Renal pelvis (tissue), 1 donor: ENCODE measurements at regions not wholly inside any gene's neighbourhood (a gene's known extent, or its start where the extent isn't known, plus 50 kb on each side); places are given as distances from the start of the nearest gene placed in this dataset.

Source experiments
- DNase-seq: peaks from one replicate; pipeline ENCODE4 v3.0.0-alpha.2; 2013

DNA sequence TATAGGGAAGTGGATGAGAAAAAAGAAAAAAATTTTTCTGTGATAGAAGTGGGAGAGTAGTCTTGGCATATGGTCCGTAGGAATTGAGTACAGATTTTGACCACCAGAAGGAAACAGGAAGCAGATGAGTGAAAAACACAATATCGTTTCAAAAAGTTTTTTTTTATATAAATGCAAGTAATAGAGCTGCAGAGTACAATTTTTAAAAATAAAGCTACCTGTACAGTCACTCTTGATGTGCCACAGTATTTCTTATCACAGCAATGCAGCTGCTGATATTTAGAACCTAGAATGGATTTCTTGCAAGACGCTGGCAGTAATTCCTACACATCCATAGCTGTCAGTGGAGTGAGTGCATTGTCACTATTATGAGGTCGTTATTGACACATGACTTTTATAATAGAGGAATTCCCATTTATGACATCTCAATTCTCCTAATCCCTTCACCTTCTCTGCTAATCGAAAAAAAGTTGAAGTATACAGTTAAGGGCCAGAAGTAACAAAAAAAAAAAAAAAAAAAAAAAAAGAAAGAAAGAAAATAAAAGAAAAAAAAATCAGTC, 477.7 kb downstream of the TAF11L14 start:
- no peak for DNase-seq

DNA sequence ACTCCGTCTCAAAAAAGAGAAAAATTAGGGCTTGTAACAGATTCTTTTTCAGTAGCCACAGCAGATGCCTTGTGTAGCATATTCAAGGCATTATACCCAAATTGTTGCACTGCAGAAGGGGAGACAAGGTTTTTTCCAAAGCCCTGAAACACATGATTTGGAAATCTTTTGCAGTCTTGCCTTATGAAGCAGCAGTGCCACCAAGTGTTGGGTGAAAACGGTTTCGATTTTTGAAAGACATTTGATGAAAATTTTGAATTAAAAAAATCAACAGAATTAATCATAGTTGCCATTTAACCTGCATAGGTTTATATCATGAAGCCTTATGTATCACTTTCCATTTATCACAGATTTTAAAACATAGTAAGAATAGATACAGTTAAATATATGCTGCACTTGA, 479.5 kb downstream of the TAF11L14 start:
- DNase-seq, result peak; percentile 11

DNA sequence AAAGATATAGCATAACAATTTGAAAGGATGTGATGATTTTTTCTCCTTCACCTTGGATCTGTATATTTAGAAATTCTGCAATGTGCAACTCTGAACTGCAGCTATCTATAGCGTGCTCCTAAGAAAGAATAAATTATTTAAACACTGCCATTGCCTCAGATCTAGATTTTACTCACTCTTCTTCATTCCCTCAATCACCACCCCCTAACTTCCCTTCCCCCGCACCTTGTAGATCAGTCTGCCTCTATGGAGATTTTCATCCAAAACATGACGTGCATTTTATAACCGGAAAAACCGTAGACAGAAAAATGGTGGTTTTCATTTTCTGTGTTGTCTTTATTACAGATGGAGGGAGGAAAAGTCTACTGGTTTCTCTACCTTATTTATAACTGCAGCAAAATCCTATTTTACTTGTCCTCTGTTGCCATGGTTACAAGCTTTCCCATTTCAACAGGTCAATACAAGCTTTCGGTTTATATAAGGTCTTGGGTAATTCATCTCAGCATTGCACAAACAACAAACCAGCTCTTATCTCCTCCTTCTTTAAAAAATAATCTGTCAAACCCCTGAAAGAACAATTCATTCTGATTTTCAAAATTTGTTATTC, 480.0 kb downstream of the TAF11L14 start:
- no peak for DNase-seq

DNA sequence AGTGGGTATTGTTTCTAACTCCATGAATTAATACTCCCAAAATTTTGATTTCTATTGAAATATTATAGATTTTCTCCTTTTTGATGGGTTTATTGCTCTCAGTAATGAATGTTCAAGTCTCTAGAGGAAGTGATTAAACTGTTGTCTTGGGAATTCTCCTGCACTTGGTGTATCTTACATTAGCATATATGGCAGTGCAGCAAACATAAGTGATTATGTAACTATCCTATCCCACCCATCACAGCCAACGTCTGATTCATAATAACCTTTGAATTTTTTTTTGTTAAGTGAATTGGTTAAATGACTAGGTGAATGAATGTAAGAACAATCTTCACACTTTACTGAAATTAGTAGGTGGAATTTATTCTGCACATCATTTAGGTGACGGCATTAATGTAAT, 483.7 kb downstream of the TAF11L14 start:
- DNase-seq, result no peak

DNA sequence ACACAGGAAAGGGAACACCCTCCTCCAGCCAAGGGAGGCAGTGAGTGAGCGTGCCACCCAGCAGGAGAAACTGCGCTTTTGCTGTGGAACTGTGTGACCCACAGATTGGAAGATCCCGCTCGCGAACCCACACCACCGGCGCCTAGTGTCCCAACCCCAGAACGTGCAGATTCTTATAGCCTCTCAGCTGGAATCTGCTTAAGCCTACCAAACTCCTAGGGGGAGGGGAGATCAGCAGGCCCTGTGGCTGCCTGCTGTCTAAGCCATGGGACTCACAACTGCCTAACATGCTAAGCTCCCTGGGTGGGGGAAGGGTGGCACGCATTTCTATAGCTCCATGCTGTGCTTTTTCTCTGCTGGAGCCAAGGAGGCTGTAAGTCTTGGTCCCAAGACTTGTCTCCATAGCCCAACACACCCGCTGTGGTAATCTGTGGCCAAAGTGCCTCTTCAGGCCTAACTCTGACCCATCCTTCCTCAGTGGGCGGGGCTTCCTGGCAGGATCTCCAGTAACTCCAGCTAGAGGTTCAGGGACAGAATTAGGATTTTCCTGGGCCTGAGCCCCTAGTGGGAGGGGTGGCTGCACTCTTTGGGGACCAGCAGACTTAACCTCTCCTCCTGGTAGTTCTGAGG, 485.0 kb downstream of the TAF11L14 start:
- DNase-seq, result no peak

DNA sequence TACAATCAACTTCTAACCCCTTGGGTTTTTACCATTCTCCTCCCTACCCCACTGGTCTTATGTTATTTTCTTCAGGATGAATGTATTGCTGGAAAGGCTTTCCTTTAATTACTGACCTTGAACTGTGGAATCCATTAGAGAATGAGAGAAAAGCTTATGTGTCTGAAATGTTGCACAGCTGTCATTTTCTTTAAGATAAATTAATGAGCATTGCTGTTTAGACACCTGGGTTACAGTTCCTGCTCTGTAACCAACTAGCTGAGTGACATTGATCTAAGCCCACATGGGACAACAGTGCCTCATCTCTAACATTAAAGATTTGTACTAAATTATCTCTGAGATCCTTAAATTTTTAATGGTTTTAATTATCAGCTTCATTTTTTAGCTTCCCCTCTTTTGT, 507.0 kb downstream of the TAF11L14 start:
- DNase-seq, result no peak

DNA sequence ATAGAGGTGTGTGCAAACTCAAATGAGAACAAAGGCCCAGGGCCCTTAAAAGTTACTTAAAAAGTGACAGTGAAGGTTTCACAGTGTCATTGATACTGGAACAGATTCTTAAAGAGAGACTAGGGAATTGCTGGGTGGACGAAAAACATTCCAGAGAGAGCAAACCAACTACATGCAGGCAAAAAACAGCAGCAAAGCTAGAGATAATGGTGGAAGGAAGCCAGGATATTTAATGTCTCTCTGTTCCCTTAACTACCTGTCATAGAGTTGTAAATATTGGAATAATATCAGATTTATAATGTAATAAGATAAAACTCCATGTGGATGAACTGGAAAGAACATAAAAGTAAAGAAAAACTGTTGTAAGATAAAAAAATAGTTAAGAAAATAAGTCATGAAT, 508.6 kb downstream of the TAF11L14 start:
- no peak for DNase-seq

DNA sequence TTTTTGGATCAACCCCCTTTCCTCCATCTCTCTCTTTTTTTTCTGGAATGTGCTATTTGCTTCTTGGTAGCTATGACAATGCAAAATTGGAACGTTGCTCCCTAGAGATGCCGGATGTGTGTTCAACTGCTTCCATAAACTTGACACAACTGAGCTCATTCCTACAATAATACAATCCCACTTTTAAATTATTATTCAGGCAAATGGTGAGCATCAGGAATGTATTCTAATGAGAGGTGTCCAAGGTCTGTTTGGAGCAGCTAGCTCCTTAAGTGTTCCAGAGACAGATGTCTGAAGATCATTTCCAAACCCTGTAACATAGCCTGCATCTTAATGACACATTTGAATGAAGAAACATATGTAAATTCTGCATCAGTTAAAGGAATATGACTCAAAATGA, 518.4 kb downstream of the TAF11L14 start:
- DNase-seq, result no peak

DNA sequence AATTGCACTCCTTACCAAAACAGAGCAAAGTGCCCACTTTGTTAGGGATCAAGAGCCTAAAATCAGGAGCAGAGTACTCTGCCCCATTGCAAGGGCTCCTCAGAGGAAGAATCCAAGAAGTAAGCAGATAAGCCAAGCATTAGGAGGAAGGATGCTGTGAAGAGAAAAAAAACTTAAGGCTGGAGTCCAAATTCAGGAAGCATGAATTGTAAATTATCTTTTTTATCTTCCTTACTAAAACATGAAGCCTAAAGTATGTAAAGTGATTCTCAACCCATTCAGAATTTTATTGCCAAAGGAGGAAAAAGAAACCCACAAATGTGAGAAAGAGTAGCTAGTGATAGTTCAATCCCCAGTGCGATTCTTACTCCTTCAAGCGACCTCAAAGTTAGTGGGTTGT, 523.9 kb downstream of the TAF11L14 start:
- DNase-seq, result no peak

DNA sequence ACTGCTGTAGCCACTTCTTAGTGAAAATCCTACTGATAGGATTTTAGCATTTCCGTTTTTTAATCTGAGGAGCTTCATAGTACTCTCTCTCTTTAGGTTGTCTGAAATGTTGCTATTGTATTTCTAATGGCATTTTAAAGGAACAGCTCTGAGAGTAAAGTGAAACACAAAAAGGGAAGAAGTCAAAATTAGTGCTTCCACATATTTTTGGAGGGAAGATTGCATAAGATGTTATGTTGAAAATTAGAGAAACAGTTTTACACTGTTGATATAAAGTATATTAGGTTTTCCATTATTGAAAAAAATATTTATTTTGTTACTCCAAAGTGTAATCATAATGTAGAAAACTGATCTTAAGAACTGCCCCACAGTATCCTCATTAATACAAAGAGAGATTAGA, 525.1 kb downstream of the TAF11L14 start:
- no peak for DNase-seq

DNA sequence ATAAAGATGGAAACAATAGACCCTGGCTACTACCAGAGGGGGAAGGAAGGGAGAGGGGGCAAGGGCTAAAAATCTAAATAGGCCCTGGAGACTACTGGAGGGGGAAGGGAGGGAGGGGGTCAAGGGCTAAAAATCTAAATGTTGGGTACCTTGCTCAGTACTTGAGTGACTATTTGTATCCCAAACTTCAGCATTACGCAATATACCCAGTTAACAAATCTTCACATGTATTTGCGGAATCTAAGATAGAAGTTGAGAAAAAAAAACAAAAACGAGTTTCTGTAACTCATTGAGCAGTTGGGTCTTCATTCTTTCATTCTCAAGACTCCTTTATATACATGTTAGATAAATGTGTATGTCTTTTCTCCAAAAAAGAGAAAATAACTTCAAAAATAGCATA, 537.4 kb downstream of the TAF11L14 start:
- no peak for DNase-seq

DNA sequence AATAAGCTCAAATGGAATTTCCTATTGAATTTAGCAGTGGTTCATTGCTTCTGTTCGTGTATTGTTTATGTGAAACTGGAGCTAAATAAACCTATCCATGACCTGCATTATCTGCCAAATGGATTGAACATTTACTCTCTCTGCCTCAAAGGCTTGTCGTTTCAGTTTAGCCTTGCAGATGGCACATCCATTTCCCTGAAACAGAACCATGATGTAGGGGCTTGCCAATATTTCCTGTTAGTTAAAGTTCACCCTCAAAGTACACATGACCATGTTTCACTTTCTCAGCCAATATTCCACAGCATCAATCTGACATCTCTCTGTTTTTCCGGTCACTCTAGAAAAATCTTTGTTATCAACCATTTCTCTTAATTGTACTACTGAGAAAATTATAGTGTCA, 545.3 kb downstream of the TAF11L14 start:
- DNase-seq, result no peak

DNA sequence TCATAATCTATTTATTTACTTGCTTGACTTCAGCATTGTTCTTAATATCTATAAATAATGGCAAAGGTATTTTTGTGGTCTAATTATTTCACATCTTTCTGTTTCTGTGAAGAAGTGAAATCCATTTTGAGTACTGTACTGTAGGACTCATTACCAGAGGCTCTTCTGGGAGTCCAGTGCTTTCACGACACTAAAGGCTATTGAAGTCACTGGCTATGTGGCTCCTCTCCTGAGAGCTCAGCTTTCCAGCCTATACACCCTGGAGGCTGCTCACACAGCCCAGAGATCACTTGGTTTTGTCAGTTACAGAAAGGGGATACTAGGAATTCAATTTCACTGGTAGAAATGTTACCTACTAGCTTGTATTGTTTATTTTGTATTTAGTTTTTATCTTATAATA, 547.3 kb downstream of the TAF11L14 start:
- DNase-seq, result no peak

DNA sequence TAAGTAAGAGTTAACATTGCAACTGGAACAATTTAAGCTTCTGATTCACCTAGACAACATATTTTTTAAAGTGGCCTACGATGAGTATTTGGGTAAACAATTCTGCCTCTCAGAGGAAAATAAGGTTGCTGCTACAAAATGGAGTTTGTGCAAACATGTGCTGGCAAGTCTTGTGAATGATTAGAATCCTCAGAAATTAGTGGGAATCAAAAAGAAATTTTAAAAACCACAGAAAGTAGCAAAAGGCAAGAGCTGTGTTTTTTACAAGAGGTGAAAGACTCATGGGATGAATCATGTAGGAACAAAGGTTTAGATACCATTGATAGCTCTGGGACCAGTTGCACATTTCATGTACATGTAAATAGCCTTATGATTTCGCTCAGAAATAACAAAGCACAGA, 561.6 kb downstream of the TAF11L14 start:
- DNase-seq, result no peak

DNA sequence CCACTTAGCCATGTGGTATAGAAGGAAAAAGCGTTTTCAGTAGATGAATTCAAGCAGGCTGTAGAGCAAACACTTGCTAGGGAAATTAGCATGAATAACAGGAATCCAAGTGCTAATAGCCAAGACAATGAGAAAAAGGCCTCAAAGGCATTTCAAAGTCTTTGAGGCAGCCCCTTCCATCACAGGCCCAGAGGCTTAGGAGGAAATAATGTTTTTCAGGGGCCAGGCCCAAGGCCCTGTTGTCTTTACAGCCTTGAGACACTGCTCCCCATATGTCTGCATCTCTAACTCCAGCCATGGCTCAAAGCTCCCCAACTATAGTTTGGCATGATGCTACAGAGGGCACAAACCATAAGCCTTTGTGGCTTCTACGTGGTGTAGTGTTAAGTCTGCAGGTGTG, 563.5 kb downstream of the TAF11L14 start:
- DNase-seq, result no peak

DNA sequence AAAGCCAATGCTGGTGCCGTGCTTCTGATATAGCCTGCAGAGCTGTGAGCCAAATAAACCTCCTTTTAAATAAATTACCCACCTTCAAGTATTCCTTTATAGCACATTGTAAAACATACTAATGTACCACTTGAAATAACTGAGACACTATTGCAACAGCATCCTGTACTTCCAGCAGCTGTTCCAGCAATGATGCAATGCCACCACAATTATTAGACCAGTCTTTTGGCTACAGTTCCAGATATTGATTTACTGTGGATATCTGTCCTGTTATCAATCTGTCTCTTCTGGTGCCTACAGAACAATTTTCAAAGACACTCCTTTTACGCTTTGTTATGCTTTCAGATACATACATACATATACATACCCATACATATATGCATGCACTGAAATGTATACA, 567.9 kb downstream of the TAF11L14 start:
- no peak for DNase-seq

DNA sequence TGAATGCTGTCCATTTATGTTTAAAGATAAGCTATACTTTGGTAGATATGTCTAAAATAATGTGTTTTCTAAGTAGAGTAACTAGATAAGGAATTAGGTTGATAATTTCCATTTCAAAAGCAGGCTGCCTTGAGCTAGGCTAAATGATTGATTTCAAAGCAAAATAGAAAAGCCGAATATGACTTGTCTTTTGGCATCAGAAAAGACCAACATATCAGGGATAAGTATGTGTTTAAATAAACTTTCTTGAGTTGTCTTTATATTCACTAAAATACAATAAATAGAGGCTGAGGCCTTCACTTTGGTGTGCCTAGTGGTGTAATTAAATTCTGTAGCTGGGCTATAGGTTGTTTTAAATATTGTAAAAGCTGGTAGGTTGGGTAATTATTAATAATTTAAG, 569.0 kb downstream of the TAF11L14 start:
- no peak for DNase-seq

DNA sequence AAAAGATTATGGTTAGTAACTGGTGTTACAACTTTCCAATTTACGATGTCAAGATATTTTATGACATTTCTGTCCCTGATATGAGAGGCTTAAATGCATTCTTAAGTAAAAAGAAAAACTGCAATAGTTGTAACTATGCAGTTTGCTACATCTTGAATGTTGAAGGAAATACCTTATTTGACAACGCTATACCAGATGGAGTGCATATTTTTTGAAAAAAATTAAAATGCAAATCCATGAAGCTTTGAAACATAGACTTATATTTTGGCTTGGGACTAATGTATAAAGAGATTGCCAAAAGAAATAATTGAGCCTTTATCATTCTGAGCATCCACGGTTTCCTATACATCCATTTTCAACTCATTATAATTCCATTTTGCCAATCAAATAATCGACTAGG, 579.4 kb downstream of the TAF11L14 start:
- DNase-seq, result no peak

DNA sequence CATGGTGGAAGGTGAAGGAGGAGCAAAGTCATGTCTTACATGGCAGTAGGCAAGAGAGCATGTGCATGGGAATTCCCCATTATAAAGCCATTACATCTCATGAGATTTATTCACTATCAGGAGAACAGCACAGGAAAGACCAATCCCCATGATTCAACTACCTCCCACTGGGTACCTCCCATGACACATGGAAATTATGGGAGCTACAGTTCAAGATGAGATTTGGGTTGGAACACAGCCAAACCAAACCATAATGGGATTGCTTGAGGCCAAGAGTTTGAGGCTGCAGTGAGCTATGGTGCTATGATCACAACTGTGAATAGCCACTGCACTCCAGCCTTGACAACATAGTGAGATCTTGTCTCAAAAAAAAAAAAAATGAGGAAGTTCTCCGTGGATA, 581.8 kb downstream of the TAF11L14 start:
- no peak for DNase-seq

DNA sequence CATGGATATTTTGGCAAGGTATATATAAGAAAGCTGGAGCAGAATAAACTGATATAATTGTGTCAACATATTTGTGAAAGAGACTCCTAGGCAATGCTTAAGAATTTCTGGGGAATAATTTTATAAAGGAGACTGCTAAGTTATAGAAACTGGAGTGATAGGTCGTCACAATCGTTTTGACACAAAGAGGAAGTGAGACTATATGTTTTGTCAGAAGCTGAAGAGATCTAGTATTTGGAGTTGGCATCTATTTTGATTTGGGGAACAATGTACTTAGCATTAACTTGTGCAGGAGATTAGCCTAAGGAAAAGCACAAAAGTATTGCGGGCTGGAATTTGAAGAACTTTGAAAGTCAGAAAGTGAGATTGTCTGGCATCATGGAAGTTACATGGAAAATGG, 582.5 kb downstream of the TAF11L14 start:
- no peak for DNase-seq

DNA sequence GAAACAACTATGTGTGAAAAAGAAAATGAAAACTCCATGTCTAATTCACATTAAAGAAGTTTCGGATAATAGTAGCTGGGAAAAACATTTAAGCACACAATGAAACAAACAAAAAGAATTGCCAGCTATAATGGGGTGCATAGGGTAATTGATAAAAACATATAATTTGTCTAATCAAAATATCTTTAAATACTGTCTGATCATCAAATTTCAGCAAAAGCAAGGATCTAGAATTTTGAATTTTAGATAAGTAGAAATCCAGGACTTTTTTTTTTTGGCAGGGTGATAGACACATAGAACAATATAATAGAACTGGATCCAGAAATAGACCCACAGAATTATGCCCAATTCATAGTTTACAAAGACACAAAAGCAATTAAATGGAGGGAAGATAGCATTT, 585.0 kb downstream of the TAF11L14 start:
- DNase-seq, result no peak

DNA sequence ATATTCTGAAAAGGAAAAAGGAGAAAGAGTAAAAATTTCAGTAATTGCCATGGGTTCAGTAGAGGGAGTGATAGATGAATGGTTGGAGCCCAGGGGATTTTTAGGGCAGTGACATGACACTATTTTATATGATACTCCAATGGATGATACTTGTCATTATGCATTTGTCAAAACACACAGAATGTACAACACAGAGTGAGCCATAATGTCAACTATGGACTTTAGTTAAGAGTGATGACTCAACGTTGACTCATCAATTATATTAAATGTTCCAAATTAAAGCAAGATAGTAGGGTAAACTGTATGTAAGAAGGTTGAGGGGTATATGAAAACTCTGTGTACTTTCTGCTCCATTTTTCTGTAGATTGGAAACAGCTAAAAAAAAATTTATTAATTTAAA, 586.4 kb downstream of the TAF11L14 start:
- no peak for DNase-seq

DNA sequence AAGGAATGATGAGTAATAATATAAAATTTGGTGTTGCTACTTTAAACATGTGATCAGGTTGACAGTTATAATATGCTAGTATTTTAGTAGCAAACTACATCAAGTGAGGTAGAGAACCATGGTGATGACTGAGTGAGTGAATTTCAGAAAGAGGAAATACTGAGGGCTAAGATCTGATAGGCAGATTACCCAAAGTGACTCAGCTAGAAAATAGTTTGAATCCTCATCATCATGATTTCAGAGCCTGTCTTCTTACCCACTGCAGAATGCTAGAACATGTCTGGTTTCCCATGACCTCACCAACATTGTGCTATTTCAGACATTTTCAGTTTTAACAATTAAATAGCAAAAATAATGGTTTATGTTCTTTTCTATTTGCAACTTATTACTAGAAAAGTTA, 602.1 kb downstream of the TAF11L14 start:
- no peak for DNase-seq

DNA sequence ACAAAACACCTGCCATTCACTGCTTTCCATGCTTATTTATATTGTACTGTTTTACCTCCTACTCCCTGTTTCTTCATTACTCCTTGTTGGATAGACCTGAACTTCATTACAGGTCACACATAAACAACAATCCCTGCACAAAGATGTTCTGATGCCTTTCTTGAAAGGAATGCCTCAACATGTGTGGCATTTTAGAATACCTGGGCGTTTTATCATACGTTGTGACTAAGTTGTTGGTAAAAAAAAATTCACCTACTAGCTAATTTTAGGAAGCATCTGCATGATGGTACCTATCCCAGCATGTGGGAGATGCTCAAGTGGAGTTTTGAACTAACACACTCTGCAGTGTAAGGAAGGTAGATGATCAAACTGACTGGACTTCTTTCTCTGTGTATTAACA, 604.1 kb downstream of the TAF11L14 start:
- DNase-seq, result no peak
